D721Med (cell line): ENCODE measurements at regions not wholly inside any gene's neighbourhood (a gene's known extent, or its start where the extent isn't known, plus 50 kb on each side); places are given as distances from the start of the nearest gene placed in this dataset.
"Not testable (repeated sequence)": the region's sequence is repeated elsewhere in the genome, so short reads cannot be mapped to it uniquely, and the experiment has no call there.

ENCODE experiments used
- DNase-seq: peaks from one replicate; pipeline ENCODE4 v3.0.0; 2011; ENCODE audit warnings: low spot score; ENCODE audit not compliant: insufficient read length
- FAIRE-seq: peaks from 2 replicates; lab custom pipeline; 2011; peaks lifted over from hg19 to GRCh38; lab: Jason Lieb, UNC
- TF ChIP-seq, protein P1 (sequence below): IDR thresholded peaks from 2 replicates; pipeline ENCODE4 v1.5.1; 2012; ENCODE audit warnings: mild to moderate bottlenecking, control low read depth; ENCODE audit not compliant: insufficient read depth; ENCODE audit errors: missing control alignments

GRCh38 chrX:96481831-96482230 is 202.8 kb upstream of the DIAPH2 start:
- no peak for FAIRE-seq
- DNase-seq: no peak
- TF ChIP-seq, protein P1, sequence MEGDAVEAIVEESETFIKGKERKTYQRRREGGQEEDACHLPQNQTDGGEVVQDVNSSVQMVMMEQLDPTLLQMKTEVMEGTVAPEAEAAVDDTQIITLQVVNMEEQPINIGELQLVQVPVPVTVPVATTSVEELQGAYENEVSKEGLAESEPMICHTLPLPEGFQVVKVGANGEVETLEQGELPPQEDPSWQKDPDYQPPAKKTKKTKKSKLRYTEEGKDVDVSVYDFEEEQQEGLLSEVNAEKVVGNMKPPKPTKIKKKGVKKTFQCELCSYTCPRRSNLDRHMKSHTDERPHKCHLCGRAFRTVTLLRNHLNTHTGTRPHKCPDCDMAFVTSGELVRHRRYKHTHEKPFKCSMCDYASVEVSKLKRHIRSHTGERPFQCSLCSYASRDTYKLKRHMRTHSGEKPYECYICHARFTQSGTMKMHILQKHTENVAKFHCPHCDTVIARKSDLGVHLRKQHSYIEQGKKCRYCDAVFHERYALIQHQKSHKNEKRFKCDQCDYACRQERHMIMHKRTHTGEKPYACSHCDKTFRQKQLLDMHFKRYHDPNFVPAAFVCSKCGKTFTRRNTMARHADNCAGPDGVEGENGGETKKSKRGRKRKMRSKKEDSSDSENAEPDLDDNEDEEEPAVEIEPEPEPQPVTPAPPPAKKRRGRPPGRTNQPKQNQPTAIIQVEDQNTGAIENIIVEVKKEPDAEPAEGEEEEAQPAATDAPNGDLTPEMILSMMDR: no peak

GRCh38 chrX:96483647-96484160 is 200.9 kb upstream of the DIAPH2 start:
- TF ChIP-seq, protein P1: no peak
- DNase-seq (no peak), FAIRE-seq (no peak)

GRCh38 chrX:96486687-96487086 is 198.0 kb upstream of the DIAPH2 start:
- FAIRE-seq, DNase-seq: not testable (repeated sequence)

DNA sequence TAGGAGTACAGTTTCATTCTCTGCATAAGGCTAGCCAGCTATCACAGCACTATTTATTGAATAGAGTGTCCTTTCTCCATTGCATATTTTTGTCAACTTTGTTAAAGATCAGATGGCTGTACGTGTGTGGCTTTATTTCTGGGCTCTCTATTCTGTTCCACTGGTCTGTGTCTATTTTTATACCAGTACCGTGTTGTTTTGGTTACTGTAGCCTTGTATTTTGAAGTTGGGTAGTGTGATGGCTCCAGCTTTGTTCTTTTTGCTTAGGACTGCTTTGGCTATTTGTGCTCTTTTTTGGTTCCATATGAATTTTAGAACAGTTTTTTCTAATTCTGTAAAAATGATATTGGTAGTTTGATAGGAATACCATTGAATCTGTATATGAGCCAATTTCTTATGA is 182.1 kb upstream of the DIAPH2 start:
- FAIRE-seq: no peak
- no peak for DNase-seq
- TF ChIP-seq, protein P1: no peak

DNA sequence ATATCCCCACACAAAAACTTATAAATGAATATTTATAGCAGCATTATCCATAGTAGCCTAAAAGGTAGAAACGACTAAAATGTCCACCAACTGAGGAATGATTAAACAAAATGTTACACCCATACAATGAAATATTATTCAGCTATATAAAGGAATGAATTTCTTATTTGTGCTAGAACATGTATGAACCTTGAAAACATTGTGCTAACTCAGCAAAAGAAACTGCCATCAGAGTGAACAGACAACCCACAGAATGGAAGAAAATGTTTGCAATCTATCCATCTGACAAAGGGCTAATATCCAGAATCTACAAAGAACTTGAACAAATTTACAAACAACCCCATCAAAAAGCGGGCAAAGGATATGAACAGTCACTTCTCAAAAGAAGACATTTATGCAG is 155.3 kb upstream of the DIAPH2 start:
- not testable (repeated sequence) for DNase-seq, FAIRE-seq

- TF ChIP-seq, protein P1: no peak
- FAIRE-seq (no peak), DNase-seq (no peak)
Observed at GRCh38 chrX:96538104-96538725, 146.4 kb upstream of the DIAPH2 start.

DNA sequence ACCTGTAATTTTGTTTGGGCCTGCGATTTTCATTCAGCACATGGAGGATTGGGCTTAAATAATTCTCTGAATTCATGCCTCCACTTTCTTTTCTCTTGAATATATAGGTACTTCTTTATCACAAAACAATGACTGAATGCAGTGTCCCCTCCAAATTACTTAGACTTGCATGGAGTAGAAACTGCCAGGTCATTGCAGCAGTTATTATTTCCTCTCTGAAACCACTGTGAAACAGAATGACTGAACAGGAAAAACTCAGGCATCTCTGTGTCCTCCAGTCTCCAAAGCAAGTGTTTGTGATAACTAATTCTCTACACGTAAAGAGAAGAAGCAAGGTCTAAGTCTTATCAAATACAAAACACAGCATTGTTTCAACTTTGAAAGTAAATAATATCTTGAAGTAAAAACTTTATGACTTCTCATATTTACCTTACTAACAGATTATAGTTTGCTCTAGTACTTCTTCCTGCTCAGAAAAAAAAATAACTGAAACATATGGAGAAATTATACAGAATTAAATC is 144.5 kb upstream of the DIAPH2 start:
- DNase-seq: no peak
- TF ChIP-seq, protein P1: no peak
- FAIRE-seq: no peak

GRCh38 chrX:96546281-96546680 is 138.4 kb upstream of the DIAPH2 start:
- not testable (repeated sequence) for FAIRE-seq, DNase-seq

DNA sequence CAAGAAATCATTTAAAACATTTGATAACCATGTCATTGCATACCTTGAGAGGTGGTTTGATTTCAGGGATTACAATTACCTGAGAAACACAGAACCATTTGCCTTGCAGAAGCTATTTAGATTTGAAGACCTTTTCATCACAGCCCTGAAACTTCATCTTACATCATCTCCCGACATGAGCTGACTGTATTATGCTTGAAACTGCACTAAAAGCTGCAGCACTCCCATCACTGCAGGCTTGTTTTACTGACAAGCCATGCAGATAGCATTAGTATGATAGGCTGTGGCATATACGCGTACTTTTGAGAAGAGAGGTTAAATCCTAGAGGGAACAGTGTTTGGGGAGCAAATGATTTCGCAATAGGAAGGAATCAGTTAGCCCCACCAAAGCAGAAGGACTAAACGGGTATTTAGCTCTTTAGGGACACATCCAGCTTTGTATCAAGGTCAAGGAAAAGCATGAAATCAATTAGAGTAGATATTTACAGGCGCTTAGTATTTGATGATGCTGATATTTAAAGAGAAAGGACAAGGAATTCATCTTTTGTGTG is 133.2 kb upstream of the DIAPH2 start:
- TF ChIP-seq, protein P1: no peak
- DNase-seq (no peak), FAIRE-seq (peak; percentile 21)
